NOMO-1 treated with DMSO at 0.1 percent for 48 hours (cell line): ENCODE measurements at regions not wholly inside any gene's neighbourhood (a gene's known extent, or its start where the extent isn't known, plus 50 kb on each side); places are given as distances from the start of the nearest gene placed in this dataset.
"Not testable (repeated sequence)": the region's sequence is repeated elsewhere in the genome, so short reads cannot be mapped to it uniquely, and the experiment has no call there.

Experiments
- DNase-seq: peaks from one replicate; lab custom pipeline; 2025; ENCODE audit not compliant: unreplicated experiment; lab: John Stamatoyannopoulos, UW

DNA sequence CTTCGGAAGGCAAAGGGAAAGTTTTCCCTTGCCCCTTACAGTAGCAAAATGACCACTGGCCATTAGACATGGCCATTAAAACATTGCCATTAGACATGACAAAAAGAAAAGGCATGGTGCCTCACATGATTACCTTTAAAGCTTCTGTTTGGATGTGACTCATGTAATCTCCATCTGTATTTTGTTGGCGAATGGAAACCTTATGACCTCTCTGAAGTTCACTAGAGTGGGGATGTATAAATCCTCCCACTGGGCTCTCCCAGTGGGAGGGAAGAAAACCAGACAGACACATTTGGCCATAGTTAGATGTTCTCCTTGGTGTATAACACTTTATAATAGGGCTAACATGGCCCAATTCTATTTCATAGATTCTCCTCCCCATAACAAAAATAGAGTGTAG is 152.6 kb downstream of the MAGEB17 start:
- DNase-seq = no peak

DNA sequence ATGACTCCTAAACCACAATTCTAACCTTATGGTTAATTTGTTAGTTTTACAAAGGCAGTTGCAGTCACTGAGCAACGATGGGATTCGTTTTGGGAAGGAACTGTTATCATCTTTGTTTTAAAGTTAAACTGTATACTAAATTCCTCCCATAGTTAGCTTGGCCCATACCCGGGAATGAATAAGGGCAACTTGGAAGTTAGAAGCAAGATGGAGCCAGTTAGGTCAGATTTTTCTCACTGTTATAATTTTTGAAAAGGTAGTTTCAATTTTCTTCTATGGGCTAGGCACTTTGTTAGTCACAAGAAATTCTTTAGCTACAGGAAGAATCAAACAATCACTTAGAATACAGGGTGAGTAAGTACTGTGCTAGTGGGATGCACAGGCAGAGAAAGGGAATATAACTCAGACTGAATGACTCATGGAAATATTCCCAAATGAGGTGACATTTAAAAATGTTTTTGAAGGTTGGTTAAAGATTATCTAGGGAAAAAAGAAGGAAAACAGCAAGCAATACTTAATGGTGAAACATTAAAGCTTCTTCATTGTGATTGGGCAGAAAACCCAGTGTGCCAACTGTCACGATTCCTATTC is 153.6 kb downstream of the MAGEB17 start:
- DNase-seq = no peak

DNA sequence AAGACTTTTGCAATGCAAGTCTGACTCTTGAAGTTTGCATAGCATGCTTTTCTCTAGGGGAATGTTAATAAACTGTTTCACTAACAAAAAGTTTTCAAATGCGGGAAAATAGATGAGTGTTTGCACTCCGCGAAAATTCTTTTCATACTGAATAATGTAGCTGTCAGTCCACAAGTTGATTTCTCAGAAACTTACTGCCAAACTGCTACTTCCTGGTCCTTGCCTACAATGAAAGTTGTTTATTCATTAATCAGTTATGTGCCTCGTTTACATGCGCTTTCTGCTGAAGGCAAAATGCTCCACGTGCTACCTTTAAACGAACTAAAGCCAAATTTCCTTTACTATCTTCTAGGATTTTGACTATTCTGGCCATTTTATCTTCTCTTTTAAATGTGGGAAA is 166.2 kb downstream of the MAGEB17 start:
- DNase-seq = no peak

DNA sequence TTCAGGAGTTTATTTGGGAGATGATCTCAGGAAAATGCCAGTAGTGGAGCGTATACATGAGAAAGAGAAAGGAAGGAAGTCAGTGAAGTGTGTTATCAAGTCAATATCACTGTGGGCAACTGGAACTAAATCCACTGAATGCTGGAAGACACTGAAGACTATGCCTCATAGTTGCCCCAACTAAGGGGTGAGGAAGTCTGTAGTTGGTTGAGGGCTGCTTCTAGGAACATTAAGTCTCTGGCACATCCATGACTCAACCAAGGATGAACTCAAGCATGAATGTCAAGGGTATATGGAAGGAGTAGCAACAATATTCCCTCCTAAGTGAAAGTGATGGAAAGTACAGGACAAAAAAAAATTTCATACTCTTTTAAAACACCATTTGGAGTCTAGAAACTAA is 167.9 kb downstream of the MAGEB17 start:
- no peak for DNase-seq

DNA sequence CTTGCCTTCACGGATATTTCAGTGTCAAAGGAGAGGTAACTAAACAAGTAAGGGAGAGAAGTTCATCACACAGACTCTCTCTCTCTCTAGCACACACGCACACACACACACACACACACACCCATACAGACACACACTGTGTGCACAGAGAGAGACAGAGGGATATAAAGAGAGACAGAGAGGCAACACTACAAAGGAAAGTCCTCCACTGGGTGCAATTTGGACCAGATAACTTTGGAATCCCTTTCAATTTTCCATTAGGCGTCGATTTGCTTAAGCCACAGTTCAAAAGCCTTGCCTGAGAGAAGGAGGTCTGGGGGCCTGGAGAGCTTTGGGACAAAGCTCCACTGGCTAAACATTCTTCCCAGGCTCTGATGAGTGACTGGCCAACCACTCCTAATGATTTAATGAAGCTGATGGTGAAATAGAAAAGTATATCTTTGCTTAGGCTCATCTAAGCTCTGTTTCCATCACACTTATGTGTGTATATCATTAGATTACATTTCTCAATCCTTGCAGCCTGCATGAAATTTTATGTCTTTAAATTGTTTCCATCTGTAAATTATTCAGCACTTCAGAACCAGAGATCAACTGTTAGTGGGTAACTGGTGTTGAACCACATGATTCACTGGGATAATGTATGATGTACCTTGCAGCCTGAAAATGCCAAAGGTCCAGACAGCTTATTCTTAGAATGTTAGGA is 180.8 kb downstream of the MAGEB17 start:
- DNase-seq = no peak

DNA sequence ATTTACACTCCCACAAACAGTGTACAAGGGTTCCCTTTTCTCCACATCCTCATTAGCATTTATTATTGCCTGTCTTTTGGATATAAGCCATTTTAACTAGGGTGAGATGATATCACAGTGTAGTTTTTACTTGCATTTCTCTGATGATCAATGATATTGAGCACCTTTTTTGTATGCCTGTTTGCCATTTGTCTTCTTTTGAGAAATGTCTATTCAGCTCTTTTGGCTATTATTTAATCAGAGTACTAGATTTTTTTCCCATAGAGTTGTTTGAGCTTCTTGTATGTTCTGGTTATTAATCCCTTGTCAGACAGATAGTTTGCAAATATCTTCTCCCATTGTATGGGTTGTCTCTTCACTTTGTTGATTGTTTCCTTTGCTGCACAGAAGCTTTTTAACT is 190.6 kb downstream of the MAGEB17 start:
- no peak for DNase-seq

DNA sequence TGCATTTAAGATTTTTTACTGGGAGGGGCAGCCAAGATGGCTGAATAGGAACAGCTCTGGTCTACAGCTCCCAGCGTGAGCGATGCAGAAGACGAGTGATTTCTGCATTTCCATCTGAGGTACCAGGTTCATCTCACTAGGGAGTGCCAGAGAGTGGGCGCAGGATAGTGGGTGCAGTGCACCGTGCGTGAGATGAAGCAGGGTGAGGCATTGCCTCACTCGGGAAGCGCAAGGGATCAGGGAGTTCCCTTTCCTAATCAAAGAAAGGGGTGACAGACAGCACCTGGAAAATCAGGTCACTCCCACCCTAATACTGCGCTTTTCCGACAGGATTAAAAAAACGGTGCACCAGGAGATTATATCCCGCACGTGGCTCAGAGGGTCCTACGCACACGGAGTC is 192.8 kb downstream of the MAGEB17 start:
- DNase-seq = not testable (repeated sequence)

DNA sequence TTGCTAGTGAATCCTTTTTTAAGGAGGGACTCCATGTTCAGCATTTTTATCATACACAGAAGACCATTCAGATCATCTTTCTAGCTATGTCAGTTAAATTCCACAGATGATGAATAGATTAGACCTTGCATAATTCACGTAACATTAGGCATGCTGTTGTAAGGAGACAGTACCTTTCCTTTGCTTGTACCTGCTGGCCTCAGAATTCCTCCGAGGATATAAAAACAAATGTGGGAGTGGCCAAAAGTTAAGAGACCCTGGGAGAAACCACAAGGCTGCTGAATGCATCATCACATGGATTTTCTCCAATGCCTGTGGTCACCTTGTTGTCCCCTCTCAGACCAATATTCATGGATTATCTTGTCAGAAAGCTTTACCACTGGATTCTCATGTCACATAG is 201.4 kb downstream of the MAGEB17 start:
- no peak for DNase-seq

DNA sequence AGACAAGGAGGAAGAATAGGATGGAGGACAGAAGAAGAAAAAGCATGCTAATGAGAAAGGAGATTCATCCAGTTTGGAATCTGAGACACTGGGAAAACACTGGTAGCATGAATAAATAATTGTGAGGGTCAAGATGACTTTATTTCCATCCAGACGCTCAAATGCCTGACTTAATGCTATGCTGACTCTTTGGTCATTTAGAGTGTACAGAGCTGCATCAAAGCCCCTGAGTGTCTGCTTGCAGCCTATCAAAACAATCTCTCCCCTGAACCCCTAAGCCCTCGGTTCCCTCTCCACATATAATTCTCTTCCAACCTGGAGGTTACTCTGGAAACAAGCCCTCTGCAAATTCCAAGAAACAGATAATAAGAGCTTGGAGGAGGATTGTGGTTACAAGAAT is 208.8 kb downstream of the MAGEB17 start:
- DNase-seq = no peak

DNA sequence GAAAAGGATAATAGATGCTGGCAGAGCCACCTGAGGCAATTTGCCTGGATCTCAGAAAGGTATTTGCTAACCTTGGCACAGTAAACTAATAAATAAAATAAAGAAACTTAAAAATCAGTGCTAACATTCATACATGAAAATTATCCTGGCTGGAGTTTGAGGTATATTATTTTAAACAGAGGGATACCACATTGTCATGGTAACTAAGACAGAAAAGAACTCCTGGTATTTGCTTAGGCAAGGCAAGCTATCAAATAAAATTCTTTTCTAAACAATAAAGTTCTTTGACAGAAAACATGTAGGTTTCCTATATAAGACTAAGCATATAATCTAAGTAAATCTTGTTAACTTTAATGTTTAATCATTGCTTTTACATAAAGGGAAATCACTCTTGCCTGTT is 218.8 kb downstream of the MAGEB17 start:
- no peak for DNase-seq

DNA sequence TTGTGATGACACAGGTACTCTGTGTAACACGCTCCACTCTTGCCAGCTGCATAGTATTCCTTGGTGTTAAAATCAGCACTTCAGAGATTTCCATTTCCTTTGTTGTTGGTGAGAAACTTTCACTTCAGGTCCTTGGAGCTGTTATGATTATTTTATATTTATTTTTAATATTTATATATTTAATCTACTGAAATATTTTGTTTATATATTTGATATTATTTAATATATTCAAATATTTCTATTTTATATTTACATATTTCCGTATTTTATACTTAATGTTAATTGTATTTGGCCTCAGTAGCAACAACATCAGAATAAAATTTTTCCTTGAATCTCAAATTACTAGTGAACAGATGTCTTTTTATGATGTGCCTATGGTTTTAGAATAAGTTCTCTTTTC is 225.3 kb downstream of the MAGEB17 start:
- no peak for DNase-seq

DNA sequence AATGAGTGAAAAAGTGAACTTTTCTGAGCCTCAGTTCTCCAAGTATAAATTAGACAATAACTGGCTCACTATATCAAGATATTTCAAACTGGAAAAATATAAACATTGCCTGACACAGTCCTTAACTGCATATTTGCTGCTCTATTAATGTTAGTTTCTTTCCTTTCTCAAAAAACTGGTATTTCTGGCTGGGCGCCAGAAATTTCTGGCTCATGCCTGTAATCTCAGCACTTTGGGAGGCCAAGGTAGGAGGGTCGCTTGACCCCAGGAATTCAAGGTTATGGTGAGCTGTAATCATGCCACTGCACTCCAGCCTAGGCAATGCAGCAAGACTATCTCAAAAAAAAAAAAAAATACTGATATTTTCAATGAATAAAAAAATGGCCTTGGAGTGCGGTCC is 227.0 kb downstream of the MAGEB17 start:
- DNase-seq = no peak

DNA sequence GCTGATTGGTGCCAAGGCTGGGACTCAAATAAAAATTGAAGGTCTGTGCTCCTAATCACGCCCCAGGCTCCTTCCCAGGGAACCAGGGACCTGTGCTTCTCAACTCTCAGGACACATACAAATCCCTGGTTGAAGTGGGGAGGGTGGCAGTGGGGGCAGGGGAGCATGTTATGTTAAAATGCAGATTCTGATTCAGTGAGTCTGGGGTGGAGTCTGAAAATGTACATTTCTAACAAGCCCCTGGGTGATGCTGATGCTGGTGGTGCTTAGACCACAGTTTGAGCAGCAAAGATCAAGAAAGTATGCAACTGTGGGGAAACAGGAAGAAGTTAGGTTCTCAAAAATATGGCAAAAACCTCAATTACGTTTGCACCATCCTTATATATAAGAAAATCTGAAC is 236.5 kb downstream of the MAGEB17 start:
- DNase-seq = peak; percentile 27

DNA sequence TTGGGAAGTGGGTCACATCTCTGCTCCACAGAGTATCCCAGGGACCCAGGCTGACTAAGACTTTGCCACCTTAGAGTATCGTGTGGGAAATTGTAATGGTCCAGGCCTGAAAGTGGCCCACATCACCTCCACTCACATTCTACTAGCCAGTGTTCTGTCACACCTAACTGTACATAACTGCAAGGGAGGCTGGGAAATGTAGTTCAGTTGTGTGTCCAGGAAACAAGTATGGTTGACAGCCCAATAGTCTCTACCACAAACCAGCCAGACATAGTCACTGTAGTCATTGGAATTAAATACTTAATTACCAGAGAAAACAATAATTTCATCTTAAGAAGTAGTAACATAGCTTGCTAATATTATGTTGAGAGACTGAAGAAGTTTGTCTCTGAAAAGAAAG is 233.4 kb upstream of the S100G start:
- no peak for DNase-seq

DNA sequence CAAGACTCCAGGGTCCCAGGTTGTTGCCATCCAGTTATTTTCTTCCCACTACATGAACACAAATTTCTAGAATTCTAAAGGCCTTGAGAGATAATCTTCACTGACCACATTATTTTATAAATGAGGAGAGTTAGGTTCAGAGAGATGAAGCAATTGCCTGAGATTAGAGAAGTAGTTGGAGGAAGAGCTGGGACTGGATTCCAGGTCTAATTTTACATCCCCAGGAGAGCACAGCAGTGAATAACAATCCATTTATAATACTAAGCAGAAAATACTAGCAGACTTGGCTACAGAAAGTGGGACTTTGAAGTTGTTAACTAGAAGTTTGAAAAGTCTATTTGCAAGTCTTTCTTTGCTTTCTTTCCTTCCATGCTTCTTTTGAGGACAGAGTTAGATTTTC is 231.3 kb upstream of the S100G start:
- DNase-seq = peak; percentile 31

DNA sequence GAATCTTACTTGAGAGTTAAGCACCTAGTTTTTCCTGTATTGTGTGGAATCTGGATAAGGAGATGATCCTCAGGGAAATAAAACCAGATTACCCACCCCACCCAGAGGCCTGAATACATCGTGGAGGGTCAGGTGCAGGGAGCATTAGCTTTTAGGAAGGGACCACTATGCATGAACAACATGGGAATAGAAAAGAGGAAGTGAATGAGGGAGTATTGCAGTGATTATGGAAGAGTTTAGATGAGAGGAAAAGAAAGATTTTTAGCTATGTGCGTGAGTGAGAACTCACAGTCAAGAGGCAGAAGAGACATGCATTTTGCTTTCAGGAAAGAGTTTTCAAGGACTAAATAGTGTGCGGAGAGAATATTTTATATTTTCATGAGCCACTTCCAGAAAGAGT is 222.3 kb upstream of the S100G start:
- DNase-seq = peak; percentile 19

DNA sequence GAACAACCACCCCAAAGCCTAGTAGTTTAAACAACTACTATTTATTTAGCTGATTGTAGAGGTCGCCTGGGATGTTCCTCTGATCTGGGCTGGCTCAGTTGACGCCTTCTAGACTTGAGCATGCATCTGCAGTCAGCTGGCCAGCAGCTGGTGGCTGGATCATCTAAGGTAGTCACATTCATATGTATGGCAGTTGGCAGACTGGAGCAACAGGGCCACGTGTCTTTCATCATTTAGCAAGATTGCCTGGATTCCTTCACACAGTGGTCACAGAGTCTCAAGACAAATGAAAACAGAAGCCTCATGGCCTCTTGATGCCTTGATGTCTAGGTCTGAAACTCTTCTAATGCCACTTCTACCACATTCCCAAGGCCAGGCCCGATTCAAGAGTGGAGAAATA is 220.6 kb upstream of the S100G start:
- no peak for DNase-seq

DNA sequence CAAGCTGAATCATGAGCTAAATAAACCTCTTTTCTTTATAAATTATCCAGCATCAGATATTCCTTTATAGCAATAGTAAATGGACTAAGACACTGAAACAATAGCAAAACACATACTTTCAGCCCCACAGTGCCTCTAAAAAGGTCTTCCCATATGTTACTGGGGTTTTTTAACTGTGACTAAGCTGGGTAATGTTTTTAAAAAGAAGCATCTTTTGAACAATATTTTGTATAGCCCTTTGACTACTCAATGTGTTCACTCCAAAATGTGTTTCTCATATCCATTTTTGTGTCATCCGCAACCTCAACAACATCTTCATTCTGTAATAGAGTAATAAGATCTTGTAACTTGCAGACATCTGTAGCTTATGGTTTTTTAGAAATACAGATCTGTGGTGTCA is 218.7 kb upstream of the S100G start:
- no peak for DNase-seq

DNA sequence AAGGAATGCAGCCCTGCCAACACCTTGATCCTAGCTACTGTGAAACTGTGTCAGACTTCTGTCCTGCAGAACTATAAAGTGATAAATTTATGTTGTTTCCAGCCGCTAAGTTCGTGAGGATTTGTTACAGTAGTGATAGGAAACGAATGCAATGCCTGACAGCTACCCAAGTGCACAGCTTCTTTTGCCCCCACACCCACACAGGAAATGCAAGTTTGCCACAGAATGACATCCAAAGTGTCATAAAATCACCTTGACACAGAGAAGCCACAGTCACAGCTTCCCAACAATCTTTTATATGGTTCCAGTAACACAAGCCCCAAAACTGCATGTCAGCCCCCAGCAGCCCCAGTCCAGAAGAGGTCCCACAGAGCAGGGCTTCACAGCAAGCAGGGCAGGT is 216.9 kb upstream of the S100G start:
- no peak for DNase-seq

DNA sequence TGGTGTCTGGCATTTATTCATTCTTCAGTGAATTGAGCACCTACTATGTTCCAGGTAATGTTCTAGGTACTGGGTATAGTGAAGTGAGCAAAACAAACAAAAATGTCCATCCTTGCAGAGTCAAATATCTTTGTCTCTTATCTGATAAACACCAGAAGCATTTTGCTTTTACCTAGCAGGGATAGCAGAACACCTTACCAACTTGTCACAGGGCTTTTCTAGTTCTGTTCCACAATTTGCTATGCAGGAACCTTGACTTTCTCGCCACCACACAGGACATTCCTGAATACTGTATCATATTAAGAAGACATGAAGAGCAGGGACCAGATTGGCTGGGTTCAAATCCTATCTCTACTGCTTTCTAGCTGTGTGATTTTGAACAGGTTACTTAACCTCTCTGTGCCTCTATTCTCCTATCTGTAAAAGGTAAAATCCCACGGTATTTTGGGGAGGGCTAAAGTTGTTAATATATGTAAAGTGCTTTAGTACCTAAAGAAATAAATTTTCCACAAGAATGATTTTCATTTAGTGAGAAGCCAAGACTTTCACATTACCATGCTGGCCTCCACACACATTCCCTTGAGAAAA is 214.5 kb upstream of the S100G start:
- no peak for DNase-seq

DNA sequence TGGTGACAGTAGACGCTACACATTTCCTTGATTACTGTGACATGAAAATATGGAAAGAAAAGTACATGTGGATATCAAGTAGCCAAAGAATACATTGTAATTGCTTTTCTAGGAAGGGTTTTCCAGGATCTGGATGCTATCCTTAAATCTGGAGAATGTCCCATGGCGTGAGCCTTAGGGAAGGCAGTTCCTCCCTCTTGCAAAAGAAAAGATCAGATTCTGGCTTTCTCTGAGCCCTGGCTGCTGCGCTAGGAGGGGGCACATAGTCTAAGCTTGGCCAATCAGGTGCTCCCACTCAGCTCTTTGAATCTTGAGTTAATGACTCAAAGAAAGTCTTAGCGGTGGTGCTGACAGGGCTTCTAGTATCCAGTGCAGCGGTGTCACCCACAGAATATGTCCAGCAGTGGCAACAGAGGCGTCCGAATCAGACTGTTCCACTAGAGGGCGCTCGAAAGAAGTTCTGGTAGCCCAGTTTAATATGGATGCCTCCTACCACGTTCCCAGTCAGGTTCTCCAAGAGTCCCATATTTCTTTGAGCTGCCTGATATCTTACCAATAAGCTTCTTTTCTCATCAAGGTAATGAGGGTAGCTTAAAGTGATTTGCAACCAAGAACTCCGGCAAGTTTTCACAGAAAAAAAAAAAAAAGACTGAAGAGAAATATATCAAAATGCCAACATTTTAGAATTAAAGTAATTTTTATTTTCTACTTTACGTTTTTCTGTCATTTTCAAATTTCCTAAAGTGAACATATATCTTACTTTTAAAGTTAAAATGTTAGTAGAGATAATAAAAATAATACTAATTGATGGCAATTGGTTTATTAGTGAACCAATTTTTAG is 213.4 kb upstream of the S100G start:
- DNase-seq = peak; percentile 69

DNA sequence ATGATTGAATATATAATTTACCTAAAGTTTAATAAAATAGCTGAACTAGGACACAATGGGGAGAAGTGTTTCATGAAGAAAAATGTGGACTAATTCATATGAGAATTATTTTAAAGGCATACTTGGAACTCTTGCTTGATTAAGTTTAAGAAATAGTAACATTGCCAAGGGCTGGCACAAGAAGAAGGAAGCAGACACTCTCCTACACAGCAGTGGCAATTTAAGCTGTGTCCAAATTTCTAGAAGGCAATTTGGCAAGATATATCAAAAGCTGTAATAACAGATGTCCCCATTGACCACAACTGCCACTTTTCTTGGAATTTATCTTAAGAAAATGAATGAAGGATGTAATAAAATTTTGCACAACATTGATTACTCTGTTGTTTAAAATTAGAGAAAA is 209.5 kb upstream of the S100G start:
- DNase-seq = peak; percentile 25
